ENCODE measurements at regions not wholly inside any gene's neighbourhood (a gene's known extent, or its start where the extent isn't known, plus 50 kb on each side); places are given as distances from the start of the nearest gene placed in this dataset.

DNA sequence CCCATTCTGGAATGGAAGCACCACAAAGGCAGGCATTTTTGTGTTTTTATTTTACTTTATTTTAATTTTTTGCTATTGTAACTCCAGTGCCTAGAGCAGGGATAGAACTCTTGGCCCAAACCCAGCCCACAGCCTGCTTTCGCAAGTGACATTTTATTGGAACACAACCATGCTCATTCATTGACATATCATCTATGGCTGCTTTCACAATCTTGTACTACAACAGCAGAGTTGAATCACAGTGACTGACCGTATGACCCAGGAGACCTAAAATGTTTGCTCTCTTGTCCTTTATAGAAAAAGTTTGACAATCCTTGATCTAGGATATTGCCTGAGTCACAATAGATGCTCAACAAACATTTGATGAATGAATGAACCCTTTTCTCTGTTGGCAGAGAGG, 83.9 kb upstream of the ATP1A1 start:
- H3K27me3 ChIP-seq (ENCODE audit: insufficient read depth, low read length), result no peaks in the 10 kb centered on the region
- H3K9me3 ChIP-seq (ENCODE audit: control insufficient read depth, low read depth, low read length), result no peaks in the 10 kb centered on the region
- H3K23ac ChIP-seq (ENCODE audit: insufficient read length, low read depth, low read length), result no peak overlapping the region
- H3K4me1 Mint-ChIP-seq, result 0 out of 4 replicates have a peak, but pooled peaks cover 0 to 2% of the 10 kb centered on the region in 2 experiments
- H2BK5ac ChIP-seq (ENCODE audit: insufficient read length, low read length), result no peak overlapping the region
- DNase-seq, result no peak
- no peak overlapping the region for H3K27ac Mint-ChIP-seq
- no peak overlapping the region for H2AK5ac ChIP-seq (ENCODE audit: insufficient read length, low read length)
- no peak overlapping the region for H4K5ac ChIP-seq (ENCODE audit: insufficient read length, low read depth, low read length)
- H2BK120ac ChIP-seq (ENCODE audit: low read depth, low read length, poor library complexity, severe bottlenecking), result no peak overlapping the region
- H3K79me1 ChIP-seq (ENCODE audit: insufficient read depth, low read depth, low read length, poor library complexity, severe bottlenecking), result no peaks in the 10 kb centered on the region
- H3K18ac ChIP-seq (ENCODE audit: insufficient read length, low read depth, low read length), result no peak overlapping the region
- H3K4me1 ChIP-seq (ENCODE audit: insufficient read depth, low read length), result no peaks in the 10 kb centered on the region
- H2BK20ac ChIP-seq (ENCODE audit: low read depth, low read length, poor library complexity, severe bottlenecking), result no peak overlapping the region
- no peak overlapping the region for H3T11ph ChIP-seq (ENCODE audit: low read length)
- no peak overlapping the region for H3K4me3 Mint-ChIP-seq
- no peaks in the 10 kb centered on the region for H3K36me3 Mint-ChIP-seq (ENCODE audit: insufficient read depth in 1 of 3, low read depth in 3 of 3)
- H3K79me2 ChIP-seq (ENCODE audit: insufficient read depth, low read length), result no peaks in the 10 kb centered on the region
- no peak overlapping the region for H2BK15ac ChIP-seq (ENCODE audit: low read depth, low read length)
- H3K4me2 ChIP-seq (ENCODE audit: insufficient read depth, insufficient read length, low read length), result no peak overlapping the region
- H4K8ac ChIP-seq (replicated peaks; ENCODE audit: insufficient read length, low read depth, low read length), result no peak overlapping the region
- TF ChIP-seq, protein P1, sequence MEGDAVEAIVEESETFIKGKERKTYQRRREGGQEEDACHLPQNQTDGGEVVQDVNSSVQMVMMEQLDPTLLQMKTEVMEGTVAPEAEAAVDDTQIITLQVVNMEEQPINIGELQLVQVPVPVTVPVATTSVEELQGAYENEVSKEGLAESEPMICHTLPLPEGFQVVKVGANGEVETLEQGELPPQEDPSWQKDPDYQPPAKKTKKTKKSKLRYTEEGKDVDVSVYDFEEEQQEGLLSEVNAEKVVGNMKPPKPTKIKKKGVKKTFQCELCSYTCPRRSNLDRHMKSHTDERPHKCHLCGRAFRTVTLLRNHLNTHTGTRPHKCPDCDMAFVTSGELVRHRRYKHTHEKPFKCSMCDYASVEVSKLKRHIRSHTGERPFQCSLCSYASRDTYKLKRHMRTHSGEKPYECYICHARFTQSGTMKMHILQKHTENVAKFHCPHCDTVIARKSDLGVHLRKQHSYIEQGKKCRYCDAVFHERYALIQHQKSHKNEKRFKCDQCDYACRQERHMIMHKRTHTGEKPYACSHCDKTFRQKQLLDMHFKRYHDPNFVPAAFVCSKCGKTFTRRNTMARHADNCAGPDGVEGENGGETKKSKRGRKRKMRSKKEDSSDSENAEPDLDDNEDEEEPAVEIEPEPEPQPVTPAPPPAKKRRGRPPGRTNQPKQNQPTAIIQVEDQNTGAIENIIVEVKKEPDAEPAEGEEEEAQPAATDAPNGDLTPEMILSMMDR (conservative IDR thresholded peaks at IDR 0.05), result no peak
- H2BK12ac ChIP-seq (ENCODE audit: insufficient read length, low read depth, low read length), result no peak overlapping the region
- WGBS (ENCODE audit: extremely low coverage, insufficient read length, low lambda C conversion rate), result no CpG with 5 or more reads among the region's 2 CpGs
- H3K9ac ChIP-seq (ENCODE audit: extremely low read depth, insufficient read length, low read length), result no peak overlapping the region
- H3K23me2 ChIP-seq (ENCODE audit: insufficient read length, low read depth, low read length, poor library complexity, severe bottlenecking), result no peaks in the 10 kb centered on the region
- no peak overlapping the region for H3K4ac ChIP-seq (ENCODE audit: low read depth, low read length)
- no peak overlapping the region for H3K27ac ChIP-seq (ENCODE audit: insufficient read length, low read depth, low read length)
- H3K56ac ChIP-seq (ENCODE audit: insufficient read length, low read depth, low read length), result no peak overlapping the region
- H2AFZ ChIP-seq (ENCODE audit: low read length), result no peak overlapping the region
- no peak overlapping the region for H4K91ac ChIP-seq (ENCODE audit: insufficient read length, low read depth, low read length)
- H3K9me3 Mint-ChIP-seq, result no peaks in the 10 kb centered on the region; a peak in 1 of 5 replicates
- peaks cover 2% of the 10 kb centered on the region; the same call in 1 of the 2 replicates for H3K27me3 Mint-ChIP-seq (ENCODE audit: low read depth)
- H4K20me1 ChIP-seq (ENCODE audit: control insufficient read depth, insufficient read depth, insufficient read length), result no peaks in the 10 kb centered on the region
- H3K14ac ChIP-seq (ENCODE audit: insufficient read depth, low read length), result no peak overlapping the region
